ENCODE measurements at regions not wholly inside any gene's neighbourhood (a gene's known extent, or its start where the extent isn't known, plus 50 kb on each side); places are given as distances from the start of the nearest gene placed in this dataset.
"Not testable (repeated sequence)": the region's sequence is repeated elsewhere in the genome, so short reads cannot be mapped to it uniquely, and the experiment has no call there.

- no peak for TF ChIP-seq CTCF (IDR thresholded peaks at IDR 0.05)
- H3K36me3 ChIP-seq, result no peaks in the 10 kb centered on the region
- H3K4me1 ChIP-seq, result no peaks in the 10 kb centered on the region
- no peak overlapping the region for H3K27ac ChIP-seq
- no peaks in the 10 kb centered on the region for H3K9me3 ChIP-seq
- H3K4me3 ChIP-seq, result no peak overlapping the region
- no peak for DNase-seq (ENCODE audit: low spot score in 2 of 2)
- H3K27me3 ChIP-seq, result no peaks in the 10 kb centered on the region
- intact Hi-C loops (cut with DNase I), result no loop called here
Observed at GRCh38 chr16:22643886-22644285, 133.2 kb downstream of the NPIPB5 start.

GRCh38 chr16:22645868-22646267, 135.2 kb downstream of the NPIPB5 start:
- Histone ChIP-seq H3K9me3 (no peaks in the 10 kb centered on the region), H3K27ac (no peak overlapping the region), H3K4me1 (no peaks in the 10 kb centered on the region), H3K4me3 (no peak overlapping the region), H3K27me3 (no peaks in the 10 kb centered on the region), H3K36me3 (no peaks in the 10 kb centered on the region)
- intact Hi-C loops (cut with DNase I), result no loop called here
- TF ChIP-seq CTCF (IDR thresholded peaks at IDR 0.05), result no peak
- DNase-seq (ENCODE audit: low spot score in 2 of 2), result no peak

GRCh38 chr16:22646948-22647556, 136.4 kb downstream of the NPIPB5 start:
- Histone ChIP-seq H3K4me1 (no peaks in the 10 kb centered on the region), H3K36me3 (no peaks in the 10 kb centered on the region), H3K27ac (no peak overlapping the region), H3K27me3 (no peaks in the 10 kb centered on the region), H3K4me3 (no peak overlapping the region), H3K9me3 (no peaks in the 10 kb centered on the region)
- intact Hi-C loops (cut with DNase I), result no loop called here
- no peak for TF ChIP-seq CTCF (IDR thresholded peaks at IDR 0.05)
- no peak for DNase-seq (ENCODE audit: low spot score in 2 of 2)

GRCh38 chr16:22648141-22648540, 137.4 kb downstream of the NPIPB5 start:
- intact Hi-C loops (cut with DNase I), result no loop called here
- no peak for DNase-seq (ENCODE audit: low spot score in 2 of 2)
- Histone ChIP-seq H3K27ac (no peak overlapping the region), H3K4me3 (no peak overlapping the region), H3K9me3 (no peaks in the 10 kb centered on the region), H3K36me3 (no peaks in the 10 kb centered on the region), H3K4me1 (no peaks in the 10 kb centered on the region), H3K27me3 (no peaks in the 10 kb centered on the region)
- no peak for TF ChIP-seq CTCF (IDR thresholded peaks at IDR 0.05)

GRCh38 chr16:22648941-22649340, 138.2 kb downstream of the NPIPB5 start:
- intact Hi-C loops (cut with DNase I), result no loop called here
- no peaks in the 10 kb centered on the region for H3K36me3 ChIP-seq
- TF ChIP-seq CTCF (IDR thresholded peaks at IDR 0.05), result no peak
- H3K27me3 ChIP-seq, result no peaks in the 10 kb centered on the region
- H3K9me3 ChIP-seq, result no peaks in the 10 kb centered on the region
- H3K27ac ChIP-seq, result no peak overlapping the region
- no peak overlapping the region for H3K4me3 ChIP-seq
- no peak for DNase-seq (ENCODE audit: low spot score in 2 of 2)
- no peaks in the 10 kb centered on the region for H3K4me1 ChIP-seq

- H3K27ac ChIP-seq; H3K4me3 ChIP-seq; H3K27me3 ChIP-seq; intact Hi-C loops (cut with DNase I); H3K9me3 ChIP-seq; H3K4me1 ChIP-seq; H3K36me3 ChIP-seq: not testable (repeated sequence)
- peak in 1 of 2 donors; percentile 42 for DNase-seq (ENCODE audit: low spot score in 2 of 2)
Observed at GRCh38 chr16:22651111-22651817, 140.6 kb downstream of the NPIPB5 start.
